ENCODE measurements at regions not wholly inside any gene's neighbourhood (a gene's known extent, or its start where the extent isn't known, plus 50 kb on each side); places are given as distances from the start of the nearest gene placed in this dataset.

- 81 to 91% (median 85%) methylated on average over 1 of the region's 1 CpG for WGBS, 4 donors
- DNase-seq = no peak
- no peak overlapping the region for H3K27ac ChIP-seq
- H3K36me3 ChIP-seq = no peaks in the 10 kb centered on the region
- no peak for ATAC-seq
- no peak overlapping the region for H3K4me3 ChIP-seq
- no peaks in the 10 kb centered on the region for H3K4me1 ChIP-seq
- intact Hi-C loops (cut with DNase I) = no loop called here
- no peaks in the 10 kb centered on the region for H3K9me3 ChIP-seq
- no peaks in the 10 kb centered on the region for H3K27me3 ChIP-seq
- TF ChIP-seq POLR2A (IDR thresholded peaks at IDR 0.05) (no peak), CTCF (IDR thresholded peaks at IDR 0.05) (no peak)
These were observed 611.0 kb downstream of the KCNJ3 start for GRCh38 chr2:155309483-155309882.

- 45 to 72% (median 59%) methylated on average over 1 of the region's 1 CpG for WGBS, 4 donors
- TF ChIP-seq CTCF (IDR thresholded peaks at IDR 0.05) = no peak
- TF ChIP-seq POLR2A (IDR thresholded peaks at IDR 0.05) = no peak
- intact Hi-C loops (cut with DNase I) = no loop called here
- H3K4me1 ChIP-seq = no peaks in the 10 kb centered on the region
- ATAC-seq = no peak
- no peak overlapping the region for H3K27ac ChIP-seq
- H3K9me3 ChIP-seq = no peaks in the 10 kb centered on the region
- no peak for DNase-seq
- no peaks in the 10 kb centered on the region for H3K27me3 ChIP-seq
- no peak overlapping the region for H3K4me3 ChIP-seq
- H3K36me3 ChIP-seq = no peaks in the 10 kb centered on the region
These were observed 610.0 kb downstream of the KCNJ3 start for GRCh38 chr2:155308367-155309009.

DNA sequence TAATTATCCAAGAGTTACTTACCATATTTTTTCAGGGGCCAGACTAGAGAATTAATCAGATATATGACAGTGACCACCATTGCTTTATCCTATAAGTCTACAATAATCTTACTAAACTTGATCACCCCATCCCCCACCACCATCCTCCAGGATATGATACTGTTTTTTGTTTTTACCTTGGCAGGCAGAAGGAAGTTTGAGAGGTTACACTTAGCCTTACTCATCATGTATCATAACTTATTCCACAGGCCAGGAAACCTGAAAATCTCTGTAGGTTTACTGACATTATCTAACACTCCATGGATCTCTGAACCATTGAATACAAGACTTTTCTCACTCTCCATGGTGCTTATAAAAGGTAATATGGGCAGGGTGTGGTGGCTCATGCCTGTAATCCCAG is 602.7 kb downstream of the KCNJ3 start:
- intact Hi-C loops (cut with DNase I) = loop anchor here in 1 of 10 donors (5.0 kb wide), 1 partner anchor 594 kb away; no protein-coding TSS in a partner anchor
- no peaks in the 10 kb centered on the region for H3K9me3 ChIP-seq

GRCh38 chr2:155298001-155298400 is 599.5 kb downstream of the KCNJ3 start:
- TF ChIP-seq CTCF (IDR thresholded peaks at IDR 0.05) (no peak), POLR2A (IDR thresholded peaks at IDR 0.05) (no peak)
- Histone ChIP-seq H3K36me3 (no peaks in the 10 kb centered on the region), H3K4me1 (no peaks in the 10 kb centered on the region), H3K27ac (no peak overlapping the region), H3K27me3 (no peaks in the 10 kb centered on the region), H3K9me3 (no peaks in the 10 kb centered on the region), H3K4me3 (no peak overlapping the region)
- intact Hi-C loops (cut with DNase I) = no loop called here
- DNase-seq (no peak), ATAC-seq (no peak)
- WGBS, 4 donors = 46 to 56% (median 53%) methylated on average over 1 of the region's 1 CpG

More for the DNA sequence above, 602.7 kb downstream of the KCNJ3 start:
- Histone ChIP-seq H3K4me1 (no peaks in the 10 kb centered on the region), H3K27me3 (no peaks in the 10 kb centered on the region), H3K36me3 (no peaks in the 10 kb centered on the region), H3K4me3 (no peak overlapping the region), H3K27ac (no peak overlapping the region)
- no peak for TF ChIP-seq CTCF (IDR thresholded peaks at IDR 0.05)
- no peak for TF ChIP-seq POLR2A (IDR thresholded peaks at IDR 0.05)
- no peak for ATAC-seq
- no peak for DNase-seq

Data from heart left ventricle (tissue), 16 donors.